Embryonic facial prominence (tissue), 1 donor: ENCODE measurements at regions not wholly inside any gene's neighbourhood (a gene's known extent, or its start where the extent isn't known, plus 50 kb on each side); places are given as distances from the start of the nearest gene placed in this dataset.
"Not testable (repeated sequence)": the region's sequence is repeated elsewhere in the genome, so short reads cannot be mapped to it uniquely, and the experiment has no call there.

Source experiments
- DNase-seq: peaks from one replicate; pipeline ENCODE4 v3.0.0-alpha.2; 2016; ENCODE audit errors: extremely low spot score

- DNase-seq, result no peak
Measured at GRCh38 chr3:127070776-127071175, 87.9 kb downstream of the PLXNA1 start.

GRCh38 chr3:127071597-127072001 is 88.7 kb downstream of the PLXNA1 start:
- no peak for DNase-seq

GRCh38 chr3:127072221-127072771 is 89.4 kb downstream of the PLXNA1 start:
- no peak for DNase-seq

- DNase-seq, result no peak
Measured at GRCh38 chr3:127072971-127073783, 90.3 kb downstream of the PLXNA1 start.

- DNase-seq, result no peak
Measured at GRCh38 chr3:127073941-127074820, 91.3 kb downstream of the PLXNA1 start.

GRCh38 chr3:127074900-127075360 is 92.0 kb downstream of the PLXNA1 start:
- peak; percentile 6 for DNase-seq

GRCh38 chr3:127076166-127076992 is 93.5 kb downstream of the PLXNA1 start:
- DNase-seq, result not testable (repeated sequence)

GRCh38 chr3:127077068-127077467 is 94.2 kb downstream of the PLXNA1 start:
- no peak for DNase-seq

GRCh38 chr3:127077505-127078064 is 94.7 kb downstream of the PLXNA1 start:
- DNase-seq, result no peak

- no peak for DNase-seq
Measured at GRCh38 chr3:127078626-127079025, 95.7 kb downstream of the PLXNA1 start.

- DNase-seq, result no peak
Measured at GRCh38 chr3:127079211-127079610, 96.3 kb downstream of the PLXNA1 start.

- no peak for DNase-seq
Measured at GRCh38 chr3:127081001-127081720, 98.2 kb downstream of the PLXNA1 start.

GRCh38 chr3:127082066-127082465 is 99.2 kb downstream of the PLXNA1 start:
- DNase-seq, result no peak

GRCh38 chr3:127083778-127084397 is 101.0 kb downstream of the PLXNA1 start:
- DNase-seq, result no peak

GRCh38 chr3:127084401-127084990 is 101.6 kb downstream of the PLXNA1 start:
- no peak for DNase-seq

- DNase-seq, result no peak
Measured at GRCh38 chr3:127085576-127085975, 102.7 kb downstream of the PLXNA1 start.

- not testable (repeated sequence) for DNase-seq
Measured at GRCh38 chr3:127086591-127086990, 103.7 kb downstream of the PLXNA1 start.

- DNase-seq, result no peak
Measured at GRCh38 chr3:127087441-127087840, 104.5 kb downstream of the PLXNA1 start.

GRCh38 chr3:127088511-127089351 is 104.2 kb upstream of the PRR23E start:
- DNase-seq, result no peak
